Mammary epithelial cell (primary cell): ENCODE measurements at regions not wholly inside any gene's neighbourhood (a gene's known extent, or its start where the extent isn't known, plus 50 kb on each side); places are given as distances from the start of the nearest gene placed in this dataset.

Experiments
- EZH2 ChIP-seq: IDR thresholded peaks from 2 replicates; pipeline ENCODE4 v1.6.1; 2012; ENCODE audit warnings: low read length, inconsistent platforms, borderline replicate concordance
- TF ChIP-seq, protein P1 (sequence below), 2 donors: IDR thresholded peaks in 1 of 2; conservative IDR thresholded peaks in 1 of 2; 2 replicates each; pipeline ENCODE4 v1.5.1; 2011 to 2012; ENCODE audit warnings: inconsistent platforms in 2 of 2, low read length in 2 of 2, mild to moderate bottlenecking in 2 of 2, control low read depth in 1 of 2, low read depth in 1 of 2; ENCODE audit not compliant: insufficient read depth in 1 of 2; ENCODE audit errors: extremely low read depth in 1 of 2

DNA sequence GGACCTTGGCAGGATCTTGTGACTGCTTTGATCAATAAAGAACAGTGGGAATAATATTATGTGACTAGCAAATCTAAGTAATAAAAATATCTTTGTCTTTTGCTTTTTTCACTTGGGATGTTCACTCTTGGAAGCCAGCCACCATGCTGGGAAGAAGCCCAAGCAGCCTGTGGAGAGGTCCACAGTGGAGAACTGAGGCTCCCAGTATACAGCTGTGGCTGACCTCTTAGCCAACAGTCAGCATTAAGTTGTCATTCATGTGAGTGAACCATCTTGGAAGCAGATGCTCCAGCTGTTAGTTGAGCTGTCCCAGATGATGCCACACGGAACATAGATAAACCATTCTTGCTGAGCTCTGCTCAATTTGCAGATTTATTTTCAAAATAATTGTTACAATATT lies 160.0 kb downstream of the OSR1 start:
- TF ChIP-seq, protein P1, sequence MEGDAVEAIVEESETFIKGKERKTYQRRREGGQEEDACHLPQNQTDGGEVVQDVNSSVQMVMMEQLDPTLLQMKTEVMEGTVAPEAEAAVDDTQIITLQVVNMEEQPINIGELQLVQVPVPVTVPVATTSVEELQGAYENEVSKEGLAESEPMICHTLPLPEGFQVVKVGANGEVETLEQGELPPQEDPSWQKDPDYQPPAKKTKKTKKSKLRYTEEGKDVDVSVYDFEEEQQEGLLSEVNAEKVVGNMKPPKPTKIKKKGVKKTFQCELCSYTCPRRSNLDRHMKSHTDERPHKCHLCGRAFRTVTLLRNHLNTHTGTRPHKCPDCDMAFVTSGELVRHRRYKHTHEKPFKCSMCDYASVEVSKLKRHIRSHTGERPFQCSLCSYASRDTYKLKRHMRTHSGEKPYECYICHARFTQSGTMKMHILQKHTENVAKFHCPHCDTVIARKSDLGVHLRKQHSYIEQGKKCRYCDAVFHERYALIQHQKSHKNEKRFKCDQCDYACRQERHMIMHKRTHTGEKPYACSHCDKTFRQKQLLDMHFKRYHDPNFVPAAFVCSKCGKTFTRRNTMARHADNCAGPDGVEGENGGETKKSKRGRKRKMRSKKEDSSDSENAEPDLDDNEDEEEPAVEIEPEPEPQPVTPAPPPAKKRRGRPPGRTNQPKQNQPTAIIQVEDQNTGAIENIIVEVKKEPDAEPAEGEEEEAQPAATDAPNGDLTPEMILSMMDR (conservative IDR thresholded peaks at IDR 0.05 in 1 of 2, IDR thresholded peaks at IDR 0.05 in 1 of 2; ENCODE audit: extremely low read depth in 1 of 2, insufficient read depth in 1 of 2, low read depth in 1 of 2, low read length in 2 of 2) = no peak
- no peak for TF ChIP-seq EZH2
